ENCODE measurements at regions not wholly inside any gene's neighbourhood (a gene's known extent, or its start where the extent isn't known, plus 50 kb on each side); places are given as distances from the start of the nearest gene placed in this dataset.
A peak's percentile ranks its signal among the peaks of the same experiment; 100 is the strongest.

DNA sequence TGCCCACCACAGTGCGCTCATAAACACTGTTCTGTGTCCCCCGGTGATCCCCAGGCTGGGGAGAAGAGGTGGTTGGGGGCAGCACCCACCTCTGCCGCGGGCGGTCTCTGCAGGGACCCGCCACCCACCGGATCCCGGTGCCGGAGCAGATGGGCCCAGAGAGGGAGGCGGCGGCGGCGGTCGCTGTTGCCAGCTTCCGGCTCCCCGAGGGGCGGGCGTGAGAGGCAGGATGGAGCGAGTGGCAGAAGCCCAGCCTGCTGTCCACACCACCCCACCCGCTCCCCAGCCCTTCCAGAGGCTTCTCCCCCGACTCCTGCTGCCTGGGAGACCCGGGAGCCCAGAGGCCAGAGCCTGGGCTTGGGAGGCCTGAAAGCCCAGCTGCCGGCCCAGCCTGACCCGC, 142.6 kb upstream of the CIBAR2 start:
- no peak for DNase-seq (ENCODE audit: low read depth, low spot score)

- no peak for DNase-seq (ENCODE audit: low read depth, low spot score)
Observed at GRCh38 chr16:85255777-85256176, 143.5 kb upstream of the CIBAR2 start.

- no peak for DNase-seq (ENCODE audit: low read depth, low spot score)
Observed at GRCh38 chr16:85256190-85256739, 144.0 kb upstream of the CIBAR2 start.

- no peak for DNase-seq (ENCODE audit: low read depth, low spot score)
Observed at GRCh38 chr16:85257483-85257882, 145.2 kb upstream of the CIBAR2 start.

DNA sequence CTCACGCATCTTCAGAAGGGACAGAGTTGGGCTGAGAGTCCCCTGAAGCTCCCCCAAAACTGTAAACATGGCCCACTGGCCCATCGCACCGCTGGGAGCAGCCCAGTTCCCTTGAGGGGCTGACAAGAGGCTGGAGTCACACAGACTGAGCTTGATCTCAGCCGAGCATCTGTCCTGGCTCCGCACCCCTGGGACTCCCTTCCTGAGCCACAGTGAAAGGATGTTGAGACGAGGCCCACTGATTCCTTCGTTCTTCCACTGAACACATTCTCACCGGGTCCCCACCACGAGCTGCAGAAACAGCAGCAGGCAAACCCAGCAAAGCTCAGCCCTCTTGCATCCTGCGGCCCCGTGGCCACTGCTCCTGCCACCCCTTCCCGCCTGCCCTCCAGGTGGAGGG, 145.9 kb upstream of the CIBAR2 start:
- DNase-seq (ENCODE audit: low read depth, low spot score), result no peak

DNA sequence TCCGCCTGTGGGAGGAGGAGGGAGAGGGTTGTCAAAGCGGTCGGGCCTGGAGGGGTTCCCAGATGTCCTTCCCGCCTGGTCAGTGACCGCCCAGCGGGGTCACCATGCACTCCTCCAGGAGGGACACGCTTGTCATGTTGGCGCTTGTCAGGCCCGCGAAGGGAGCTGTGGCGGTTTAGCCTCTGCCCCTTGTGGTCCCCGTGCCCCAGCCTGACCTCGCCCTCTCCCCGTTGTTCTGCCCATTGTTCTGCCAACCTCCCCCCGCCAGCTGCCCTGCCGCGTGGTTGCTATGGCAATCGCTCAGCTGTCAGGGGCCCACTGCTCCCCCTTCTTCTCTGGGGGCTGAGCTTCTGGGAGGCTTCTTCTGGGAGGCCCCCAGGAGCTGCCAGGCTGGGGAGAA, 146.4 kb upstream of the CIBAR2 start:
- no peak for DNase-seq (ENCODE audit: low read depth, low spot score)

DNA sequence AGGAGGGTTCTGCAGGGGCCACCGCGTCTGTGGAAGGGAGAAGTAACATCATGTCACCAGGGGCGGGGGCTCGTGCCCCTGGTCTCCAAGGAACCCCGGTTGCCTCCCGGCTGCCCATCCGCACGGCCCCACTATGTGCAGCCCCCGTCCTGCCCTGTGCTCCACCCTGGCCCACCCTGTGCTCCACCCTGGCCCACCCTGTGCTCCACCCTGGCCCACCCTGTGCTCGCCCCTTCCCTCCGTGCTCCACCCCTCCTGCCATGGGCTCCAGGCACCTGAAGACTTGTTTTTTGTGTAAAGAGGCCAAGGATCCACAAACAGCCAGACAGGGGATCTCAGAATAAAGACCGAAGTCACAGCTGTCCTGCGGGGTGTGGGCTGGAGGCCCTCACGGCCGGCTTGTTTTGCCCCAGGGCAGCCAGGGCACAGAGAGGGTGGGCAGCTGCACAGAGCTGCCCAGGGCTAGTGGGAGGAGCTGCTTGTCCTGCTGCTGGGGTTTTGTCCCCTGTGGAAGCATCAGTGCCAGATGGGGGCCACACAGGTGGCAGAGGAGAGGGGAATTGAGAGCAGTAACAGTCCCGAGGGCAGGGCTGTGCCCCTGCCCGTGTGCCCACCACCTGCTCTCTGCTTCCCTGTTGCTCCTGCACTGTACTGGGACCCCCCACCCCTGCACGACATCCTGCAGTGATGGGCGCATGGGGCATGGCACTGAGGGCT, 147.0 kb upstream of the CIBAR2 start:
- no peak for DNase-seq (ENCODE audit: low read depth, low spot score)

GRCh38 chr16:85259832-85260167, 147.5 kb upstream of the CIBAR2 start:
- DNase-seq (ENCODE audit: low read depth, low spot score), result no peak

DNA sequence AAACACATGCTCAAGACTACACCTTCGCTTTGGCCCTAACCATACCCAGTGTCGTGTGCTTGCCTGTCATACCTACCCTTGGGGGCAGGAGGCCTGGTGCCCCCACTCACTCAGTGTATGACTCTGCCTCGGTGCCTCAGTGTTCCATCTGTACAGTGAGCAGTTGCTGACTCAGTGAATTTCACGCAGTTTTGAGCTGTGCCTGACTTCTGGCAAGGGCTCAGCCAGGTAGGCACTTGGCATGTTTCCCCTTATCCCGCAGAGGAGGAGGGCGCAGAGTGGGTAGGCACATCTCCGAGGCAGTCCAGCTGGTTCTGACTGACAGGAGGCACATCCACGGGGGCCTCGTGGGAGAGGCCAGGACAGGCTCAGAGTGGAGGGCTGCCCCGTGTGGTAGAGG, 148.9 kb upstream of the CIBAR2 start:
- no peak for DNase-seq (ENCODE audit: low read depth, low spot score)

GRCh38 chr16:85261657-85262557, 149.6 kb upstream of the CIBAR2 start:
- DNase-seq (ENCODE audit: low read depth, low spot score), result no peak

GRCh38 chr16:85262558-85263238, 150.4 kb upstream of the CIBAR2 start:
- DNase-seq (ENCODE audit: low read depth, low spot score), result peak; percentile 32

DNA sequence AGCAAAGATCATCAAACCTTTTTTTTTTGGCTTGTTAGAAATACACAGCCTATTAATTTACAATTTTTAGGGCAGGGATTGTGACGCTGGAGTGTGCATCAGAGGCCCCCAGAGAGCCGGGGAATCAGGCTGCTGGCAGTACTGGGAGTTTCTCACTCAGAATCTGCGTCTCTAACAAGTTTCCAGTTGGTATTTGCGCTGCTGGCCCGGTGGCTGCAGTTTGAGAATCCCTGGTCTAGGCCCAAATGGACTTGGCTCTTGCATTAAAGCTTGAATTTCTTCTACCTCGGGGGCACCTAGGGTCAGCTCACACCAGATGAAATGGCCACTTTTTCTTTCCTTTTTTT, 150.9 kb upstream of the CIBAR2 start:
- no peak for DNase-seq (ENCODE audit: low read depth, low spot score)

- no peak for DNase-seq (ENCODE audit: low read depth, low spot score)
Observed at GRCh38 chr16:85264752-85265151, 152.5 kb upstream of the CIBAR2 start.

- no peak for DNase-seq (ENCODE audit: low read depth, low spot score)
Observed at GRCh38 chr16:85265161-85265784, 153.0 kb upstream of the CIBAR2 start.

DNA sequence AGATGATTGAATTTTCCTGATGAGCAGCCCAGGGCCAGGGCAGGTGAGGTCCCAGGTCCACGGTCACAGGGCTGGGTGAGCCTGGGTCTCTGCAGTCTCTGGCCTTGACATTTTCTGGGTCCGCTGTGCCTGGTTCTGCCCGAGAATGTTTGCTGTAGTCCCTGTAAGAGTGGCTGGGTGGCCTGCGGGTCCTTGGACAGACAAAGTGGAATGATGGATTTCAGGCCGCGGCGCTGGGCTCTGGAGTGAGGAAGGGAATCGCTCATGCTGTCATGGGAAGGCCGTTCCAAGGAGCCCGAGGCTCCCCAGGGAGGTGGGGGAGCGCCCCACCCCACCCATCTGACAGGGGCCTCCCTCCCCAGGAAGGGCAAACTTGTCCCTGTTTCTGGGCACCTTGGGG, 153.5 kb upstream of the CIBAR2 start:
- no peak for DNase-seq (ENCODE audit: low read depth, low spot score)

GRCh38 chr16:85266857-85267256, 154.6 kb upstream of the CIBAR2 start:
- DNase-seq (ENCODE audit: low read depth, low spot score), result no peak

DNA sequence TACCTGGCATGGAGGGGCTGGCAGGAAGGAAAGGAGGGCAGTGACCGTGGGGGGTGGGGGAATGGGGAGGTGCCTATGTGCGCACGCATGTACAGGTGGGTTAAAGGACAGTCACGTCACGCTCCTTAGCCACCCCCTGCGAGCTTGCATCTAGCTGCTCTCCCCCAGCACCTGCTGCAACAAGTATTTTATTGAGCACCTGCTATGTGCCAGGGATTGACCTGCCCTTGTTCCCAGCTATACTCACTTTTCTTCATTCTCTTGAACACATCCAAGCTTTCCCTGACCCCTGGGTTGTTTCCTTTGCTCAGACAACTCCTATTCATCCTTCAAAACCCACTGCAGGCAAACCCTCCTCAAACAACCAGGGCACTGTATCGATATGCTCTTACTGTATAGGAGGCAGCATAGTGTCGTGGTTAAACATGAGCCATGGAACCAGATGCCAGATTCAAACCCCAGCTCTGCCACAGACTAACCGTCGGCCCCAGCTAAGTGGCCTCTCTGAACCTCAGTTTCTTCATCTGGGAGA, 155.2 kb upstream of the CIBAR2 start:
- no peak for DNase-seq (ENCODE audit: low read depth, low spot score)

DNA sequence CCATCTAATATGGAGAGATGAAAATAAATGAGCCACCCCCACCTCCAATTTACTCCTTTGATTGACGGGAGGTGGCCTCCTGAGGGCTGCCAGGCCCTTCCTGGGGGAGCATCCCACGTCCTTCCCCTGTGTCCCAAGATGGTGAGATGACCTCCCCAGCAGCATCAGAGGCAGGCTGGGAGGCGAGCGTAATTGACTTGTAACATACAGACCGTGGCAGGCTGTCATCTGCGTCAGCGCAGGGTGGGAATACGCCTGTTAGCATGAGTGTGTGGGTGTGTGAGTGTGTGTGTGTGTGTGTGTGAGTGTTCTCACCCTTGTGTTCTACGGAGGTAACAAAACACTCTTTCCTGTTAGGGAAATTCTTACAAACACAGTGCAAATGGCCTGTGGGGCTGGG, 156.9 kb upstream of the CIBAR2 start:
- no peak for DNase-seq (ENCODE audit: low read depth, low spot score)

DNA sequence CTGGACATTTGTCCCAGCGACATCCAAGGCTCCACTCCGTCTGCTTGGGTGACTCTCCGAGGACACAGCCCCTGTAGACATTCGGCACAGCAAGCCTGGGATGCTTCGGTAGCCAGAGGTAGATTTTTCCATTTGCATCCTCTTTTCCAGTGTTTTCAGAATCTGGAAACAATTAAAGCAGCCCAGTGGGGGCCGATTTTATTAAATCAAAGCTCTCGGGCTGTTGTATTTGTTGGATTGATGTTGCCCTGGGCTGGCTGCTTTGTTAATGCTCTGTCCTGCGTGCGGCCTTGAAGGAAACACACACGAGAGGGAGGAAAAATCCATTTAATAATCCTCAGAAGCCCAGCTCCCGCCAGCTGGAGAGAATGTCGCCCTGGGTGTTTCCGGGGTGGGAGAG, 158.1 kb upstream of the CIBAR2 start:
- DNase-seq (ENCODE audit: low read depth, low spot score), result no peak

DNA sequence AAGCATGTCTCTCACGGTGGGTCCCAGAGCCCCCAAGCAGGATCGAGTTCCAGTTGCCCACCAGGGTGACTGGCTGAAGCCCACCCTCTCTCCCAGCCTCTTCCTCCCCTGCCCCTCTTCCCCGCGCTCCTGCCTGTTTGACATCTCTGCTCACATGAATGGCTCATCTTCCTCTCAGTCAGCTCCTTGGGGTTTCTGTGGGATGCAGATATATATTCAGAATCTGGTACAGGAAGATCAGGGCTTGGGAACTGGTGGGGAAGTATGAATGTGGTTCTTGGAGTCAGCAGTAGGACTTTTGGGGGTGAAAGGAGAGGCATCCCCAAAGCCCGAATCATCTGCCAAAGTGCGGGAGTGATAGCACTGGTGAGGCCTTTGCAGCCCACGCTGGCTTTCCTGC, 158.9 kb upstream of the CIBAR2 start:
- no peak for DNase-seq (ENCODE audit: low read depth, low spot score)

GRCh38 chr16:85273293-85273692, 161.0 kb upstream of the CIBAR2 start:
- DNase-seq (ENCODE audit: low read depth, low spot score), result no peak

GRCh38 chr16:85274501-85274900, 162.2 kb upstream of the CIBAR2 start:
- DNase-seq (ENCODE audit: low read depth, low spot score), result no peak
